ENCODE measurements at regions not wholly inside any gene's neighbourhood (a gene's known extent, or its start where the extent isn't known, plus 50 kb on each side); places are given as distances from the start of the nearest gene placed in this dataset.

GRCh38 chr13:105906746-105907145, 628.7 kb downstream of the EFNB2 start:
- TF ChIP-seq, protein P1, sequence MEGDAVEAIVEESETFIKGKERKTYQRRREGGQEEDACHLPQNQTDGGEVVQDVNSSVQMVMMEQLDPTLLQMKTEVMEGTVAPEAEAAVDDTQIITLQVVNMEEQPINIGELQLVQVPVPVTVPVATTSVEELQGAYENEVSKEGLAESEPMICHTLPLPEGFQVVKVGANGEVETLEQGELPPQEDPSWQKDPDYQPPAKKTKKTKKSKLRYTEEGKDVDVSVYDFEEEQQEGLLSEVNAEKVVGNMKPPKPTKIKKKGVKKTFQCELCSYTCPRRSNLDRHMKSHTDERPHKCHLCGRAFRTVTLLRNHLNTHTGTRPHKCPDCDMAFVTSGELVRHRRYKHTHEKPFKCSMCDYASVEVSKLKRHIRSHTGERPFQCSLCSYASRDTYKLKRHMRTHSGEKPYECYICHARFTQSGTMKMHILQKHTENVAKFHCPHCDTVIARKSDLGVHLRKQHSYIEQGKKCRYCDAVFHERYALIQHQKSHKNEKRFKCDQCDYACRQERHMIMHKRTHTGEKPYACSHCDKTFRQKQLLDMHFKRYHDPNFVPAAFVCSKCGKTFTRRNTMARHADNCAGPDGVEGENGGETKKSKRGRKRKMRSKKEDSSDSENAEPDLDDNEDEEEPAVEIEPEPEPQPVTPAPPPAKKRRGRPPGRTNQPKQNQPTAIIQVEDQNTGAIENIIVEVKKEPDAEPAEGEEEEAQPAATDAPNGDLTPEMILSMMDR (IDR thresholded peaks at IDR 0.05; ENCODE audit: poor library complexity, severe bottlenecking), result no peak
- Histone ChIP-seq H3K27me3 (ENCODE audit: insufficient read depth, poor library complexity, severe bottlenecking) (no peaks in the 10 kb centered on the region), H3K27ac (ENCODE audit: poor library complexity, severe bottlenecking) (no peak overlapping the region), H3K9me3 (ENCODE audit: severe bottlenecking) (no peaks in the 10 kb centered on the region), H3K36me3 (ENCODE audit: low read depth) (no peaks in the 10 kb centered on the region), H3K4me3 (ENCODE audit: severe bottlenecking) (no peak overlapping the region), H3K4me1 (ENCODE audit: insufficient read depth, poor library complexity, severe bottlenecking) (no peaks in the 10 kb centered on the region)
- ATAC-seq (ENCODE audit: low read depth) (no peak), DNase-seq (ENCODE audit: low spot score) (no peak)

DNA sequence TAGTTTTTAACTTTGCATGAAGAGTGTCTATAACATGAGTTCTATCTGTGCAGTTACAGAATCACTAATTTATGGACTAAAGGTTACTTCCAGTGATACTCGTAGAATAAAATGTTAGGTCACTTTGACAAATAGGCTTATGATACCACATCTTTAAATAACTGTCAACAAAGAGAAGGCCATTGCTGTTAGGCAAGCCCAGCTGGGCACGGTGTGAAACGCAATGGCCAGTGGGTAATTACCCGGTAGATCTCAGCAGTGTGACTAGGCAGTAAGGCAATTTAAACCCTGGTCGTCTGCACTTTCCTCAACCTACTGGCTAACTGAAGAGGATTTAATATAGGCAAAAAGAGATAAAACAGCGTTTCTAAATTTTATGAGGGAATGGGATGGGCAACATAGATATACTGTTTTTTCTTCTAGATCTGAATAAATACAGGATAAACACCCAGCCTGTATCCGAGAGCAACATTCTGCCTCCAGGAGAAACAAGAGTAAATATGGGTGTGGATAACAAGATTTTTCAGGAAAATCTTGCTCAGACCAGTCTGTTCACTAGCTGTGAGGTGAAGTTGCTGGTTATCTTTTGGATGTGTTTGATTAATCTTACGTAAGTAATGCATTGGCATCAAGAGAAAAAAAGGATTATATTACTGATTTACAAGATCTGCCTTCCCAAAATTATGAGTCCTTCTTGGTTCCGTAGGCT, 631.3 kb downstream of the EFNB2 start:
- Histone ChIP-seq H3K27ac (ENCODE audit: poor library complexity, severe bottlenecking) (no peak overlapping the region), H3K36me3 (ENCODE audit: low read depth) (no peaks in the 10 kb centered on the region), H3K27me3 (ENCODE audit: insufficient read depth, poor library complexity, severe bottlenecking) (no peaks in the 10 kb centered on the region), H3K9me3 (ENCODE audit: severe bottlenecking) (no peaks in the 10 kb centered on the region), H3K4me1 (ENCODE audit: insufficient read depth, poor library complexity, severe bottlenecking) (no peaks in the 10 kb centered on the region), H3K4me3 (ENCODE audit: severe bottlenecking) (no peak overlapping the region)
- TF ChIP-seq, protein P1 (IDR thresholded peaks at IDR 0.05; ENCODE audit: poor library complexity, severe bottlenecking), result no peak
- DNase-seq (ENCODE audit: low spot score), result no peak
- ATAC-seq (ENCODE audit: low read depth), result no peak

DNA sequence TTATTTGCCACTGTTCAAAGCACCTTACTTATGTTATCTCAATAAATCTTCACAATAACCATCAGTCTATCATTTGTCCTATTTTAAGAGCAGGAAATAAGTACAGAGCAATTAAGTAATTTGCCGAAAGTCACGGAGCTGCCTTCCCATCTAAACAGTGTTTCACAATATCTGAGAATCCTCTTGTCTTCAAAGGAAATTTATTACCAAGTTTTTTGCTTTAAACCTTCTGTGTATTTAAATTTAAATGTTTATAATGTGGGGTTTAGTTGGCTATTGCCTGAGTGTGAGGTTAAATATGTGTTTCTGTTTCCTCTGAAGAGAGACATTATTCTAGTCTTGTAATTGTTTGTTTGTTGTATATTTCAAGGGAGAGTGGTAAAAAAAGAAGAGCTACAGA, 633.1 kb downstream of the EFNB2 start:
- Histone ChIP-seq H3K9me3 (ENCODE audit: severe bottlenecking) (no peaks in the 10 kb centered on the region), H3K4me1 (ENCODE audit: insufficient read depth, poor library complexity, severe bottlenecking) (no peaks in the 10 kb centered on the region), H3K36me3 (ENCODE audit: low read depth) (no peaks in the 10 kb centered on the region), H3K4me3 (ENCODE audit: severe bottlenecking) (no peak overlapping the region), H3K27ac (ENCODE audit: poor library complexity, severe bottlenecking) (no peak overlapping the region), H3K27me3 (ENCODE audit: insufficient read depth, poor library complexity, severe bottlenecking) (no peaks in the 10 kb centered on the region)
- DNase-seq (ENCODE audit: low spot score) (no peak), ATAC-seq (ENCODE audit: low read depth) (no peak)
- TF ChIP-seq, protein P1 (IDR thresholded peaks at IDR 0.05; ENCODE audit: poor library complexity, severe bottlenecking), result no peak

- Histone ChIP-seq H3K9me3 (ENCODE audit: severe bottlenecking) (no peaks in the 10 kb centered on the region), H3K27ac (ENCODE audit: poor library complexity, severe bottlenecking) (no peak overlapping the region), H3K4me1 (ENCODE audit: insufficient read depth, poor library complexity, severe bottlenecking) (no peaks in the 10 kb centered on the region), H3K27me3 (ENCODE audit: insufficient read depth, poor library complexity, severe bottlenecking) (no peaks in the 10 kb centered on the region), H3K4me3 (ENCODE audit: severe bottlenecking) (no peak overlapping the region), H3K36me3 (ENCODE audit: low read depth) (no peaks in the 10 kb centered on the region)
- ATAC-seq (ENCODE audit: low read depth) (no peak), DNase-seq (ENCODE audit: low spot score) (no peak)
- TF ChIP-seq, protein P1 (IDR thresholded peaks at IDR 0.05; ENCODE audit: poor library complexity, severe bottlenecking), result no peak
These were observed 637.9 kb downstream of the EFNB2 start for GRCh38 chr13:105897575-105897974.

DNA sequence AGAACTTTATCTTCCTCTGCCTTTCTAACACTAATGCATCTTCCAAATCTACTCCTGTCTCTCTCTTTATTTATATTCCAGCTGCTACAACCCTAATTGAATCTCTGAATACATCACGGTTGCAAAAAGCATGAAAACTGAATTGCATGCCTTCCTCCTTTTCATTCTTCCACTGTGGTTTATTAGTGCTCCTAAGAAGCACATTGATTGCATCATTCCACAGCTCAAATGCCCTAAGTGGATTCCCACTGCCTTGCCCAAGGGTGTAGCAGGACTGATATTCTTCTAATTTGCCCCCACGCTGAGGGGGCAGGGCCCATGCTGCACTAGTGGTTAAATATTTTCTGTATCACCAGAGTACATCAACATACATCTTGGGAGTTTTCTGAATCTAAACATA, 640.8 kb downstream of the EFNB2 start:
- TF ChIP-seq, protein P1 (IDR thresholded peaks at IDR 0.05; ENCODE audit: poor library complexity, severe bottlenecking), result no peak
- no peak overlapping the region for H3K4me3 ChIP-seq (ENCODE audit: severe bottlenecking)
- H3K27ac ChIP-seq (ENCODE audit: poor library complexity, severe bottlenecking), result no peak overlapping the region
- DNase-seq (ENCODE audit: low spot score) (no peak), ATAC-seq (ENCODE audit: low read depth) (no peak)
- H3K9me3 ChIP-seq (ENCODE audit: severe bottlenecking), result no peaks in the 10 kb centered on the region
- no peaks in the 10 kb centered on the region for H3K36me3 ChIP-seq (ENCODE audit: low read depth)
- no peaks in the 10 kb centered on the region for H3K4me1 ChIP-seq (ENCODE audit: insufficient read depth, poor library complexity, severe bottlenecking)
- H3K27me3 ChIP-seq (ENCODE audit: insufficient read depth, poor library complexity, severe bottlenecking), result no peaks in the 10 kb centered on the region

Data from RWPE2 (cell line).